SK-N-SH (cell line): ENCODE measurements at regions not wholly inside any gene's neighbourhood (a gene's known extent, or its start where the extent isn't known, plus 50 kb on each side); places are given as distances from the start of the nearest gene placed in this dataset.

Source experiments
- CTCF ChIA-PET: fragments of 300-600, 350-600 bp; formaldehyde crosslinking; extraction: SDS; loops from one replicate; lab custom pipeline; 2021; lab: Yijun Ruan, JAX
- POLR2A ChIA-PET: fragments of 350-600 bp; sonication (Branson Sonifier 250); formaldehyde crosslinking; extraction: SDS; loops from one replicate; lab custom pipeline; 2020; ENCODE audit warnings: antibody characterized with exemption, inconsistent platforms; lab: Yijun Ruan, JAX
- DNase-seq: peaks from one replicate; pipeline ENCODE4 v3.0.0; 2012
- H2AFZ ChIP-seq: fragments of 200-600 bp; sonication (generic); 2 replicates; pipeline ENCODE4 v1.8.1; 2016; ENCODE audit warnings: antibody characterized with exemption, mild to moderate bottlenecking, low read depth
- H3F3A ChIP-seq: fragments of 200-600 bp; sonication (generic); replicated peaks from 2 replicates; pipeline ENCODE3; 2016; ENCODE audit warnings: antibody characterized with exemption, mild to moderate bottlenecking; ENCODE audit not compliant: insufficient read depth
- H3K27ac ChIP-seq, 2 experiments: fragments of 200-500 bp in 1 of 2; fragments of 200-600 bp in 1 of 2; sonication (Bioruptor generic) in 1 of 2; sonication (generic), shearing (Covaris generic) in 1 of 2; 2 replicates each; pipeline versions ENCODE4 v1.5.1 to v1.6.1; 2014 to 2016; ENCODE audit warnings: low read depth in 2 of 2, inconsistent platforms in 1 of 2, low read length in 1 of 2, mild to moderate bottlenecking in 1 of 2, mixed read lengths in 1 of 2
- H3K27me3 ChIP-seq: fragments of 200-600 bp; sonication (generic), shearing (Covaris generic); 2 replicates; pipeline ENCODE4 v1.6.1; 2016; ENCODE audit warnings: mixed run types; ENCODE audit not compliant: insufficient read depth
- H3K36me3 ChIP-seq, 2 experiments: fragments of 200-500 bp in 1 of 2; fragments of 200-600 bp in 1 of 2; sonication (Bioruptor generic) in 1 of 2; sonication (generic) in 1 of 2; replicated peaks in 1 of 2; 2 replicates each; pipeline versions ENCODE3 to v1.5.1; 2014 to 2016; ENCODE audit warnings: low read length in 1 of 2, mild to moderate bottlenecking in 1 of 2; ENCODE audit not compliant: insufficient read depth in 2 of 2, control insufficient read depth in 1 of 2
- H3K4me1 ChIP-seq, 2 experiments: fragments of 200-500 bp in 1 of 2; fragments of 200-600 bp in 1 of 2; sonication (Bioruptor generic) in 1 of 2; sonication (generic), shearing (Covaris generic) in 1 of 2; 2 replicates each; pipeline versions ENCODE4 v1.5.1 to v1.6.1; 2014 to 2016; ENCODE audit warnings: low read depth in 1 of 2, low read length in 1 of 2, mixed run types in 1 of 2; ENCODE audit not compliant: insufficient read depth in 2 of 2, control insufficient read depth in 1 of 2
- H3K4me2 ChIP-seq: fragments of 200-600 bp; sonication (generic), shearing (Covaris generic); 2 replicates; pipeline ENCODE4 v1.6.1; 2017; ENCODE audit warnings: mixed run types
- H3K4me3 ChIP-seq, 2 experiments: fragments of 200-500 bp in 1 of 2; fragments of 200-600 bp in 1 of 2; sonication (Bioruptor generic) in 1 of 2; sonication (generic), shearing (Covaris generic) in 1 of 2; 2 replicates each; pipeline versions ENCODE4 v1.5.1 to v1.8.1; 2014 to 2016; ENCODE audit warnings: low read depth in 2 of 2, inconsistent platforms in 1 of 2, low read length in 1 of 2, mild to moderate bottlenecking in 1 of 2, mixed read lengths in 1 of 2, moderate library complexity in 1 of 2
- H3K79me2 ChIP-seq: fragments of 200-600 bp; sonication (generic); 2 replicates; pipeline ENCODE4 v1.8.1; 2017; ENCODE audit warnings: mild to moderate bottlenecking; ENCODE audit not compliant: insufficient read depth
- H3K9ac ChIP-seq: fragments of 200-600 bp; sonication (generic); 2 replicates; pipeline ENCODE4 v1.6.1; 2017; ENCODE audit warnings: mixed run types
- H3K9me2 ChIP-seq: fragments of 200-600 bp; sonication (generic); 2 replicates; pipeline ENCODE4 v1.6.1; 2017; ENCODE audit warnings: mixed run types
- H3K9me3 ChIP-seq: fragments of 200-600 bp; sonication (generic); 2 replicates; pipeline ENCODE4 v1.6.1; 2017; ENCODE audit warnings: mixed run types, mild to moderate bottlenecking, moderate library complexity
- H4K20me1 ChIP-seq: fragments of 200-600 bp; sonication (generic); 2 replicates; pipeline ENCODE4 v1.6.1; 2017; ENCODE audit warnings: mild to moderate bottlenecking, mixed run types; ENCODE audit not compliant: insufficient read depth
- CHD2 ChIP-seq: fragments of 150-350 bp; IDR thresholded peaks from 2 replicates; pipeline ENCODE4 v1.6.1; 2018; ENCODE audit warnings: low read length; ENCODE audit not compliant: partially characterized antibody
- ELF1 ChIP-seq: IDR thresholded peaks from 2 replicates; pipeline ENCODE4 v1.4.0; 2012
- EZH2phosphoT487 ChIP-seq: fragments of 200-600 bp; sonication (generic); IDR thresholded peaks from 2 replicates; pipeline ENCODE4 v1.6.1; 2017; ENCODE audit warnings: low read depth, mixed run types, mild to moderate bottlenecking, antibody characterized with exemption, moderate library complexity, borderline replicate concordance
- FOSL2 ChIP-seq: IDR thresholded peaks from 2 replicates; pipeline ENCODE4 v1.4.0; 2012; ENCODE audit warnings: low read depth, mild to moderate bottlenecking, moderate library complexity, borderline replicate concordance
- FOXJ3 ChIP-seq: sonication (generic); formaldehyde crosslinking; IDR thresholded peaks from 2 replicates; pipeline ENCODE4 v1.5.1; 2020; ENCODE audit warnings: mild to moderate bottlenecking, missing genetic modification reagents
- JUND ChIP-seq: IDR thresholded peaks from 2 replicates; pipeline ENCODE4 v1.4.0; 2012
- RAD21 ChIP-seq: IDR thresholded peaks from 2 replicates; pipeline ENCODE4 v1.6.1; 2012; ENCODE audit warnings: mild to moderate bottlenecking, low read length
- SIN3A ChIP-seq: IDR thresholded peaks from 2 replicates; pipeline ENCODE4 v1.6.1; 2012; ENCODE audit warnings: low read depth, mild to moderate bottlenecking, low read length, moderate library complexity, borderline replicate concordance
- SMC3 ChIP-seq: IDR thresholded peaks from 2 replicates; pipeline ENCODE4 v1.6.1; 2012; ENCODE audit warnings: low read depth, low read length, improper control_type of control experiment
- TEAD4 ChIP-seq: IDR thresholded peaks from 2 replicates; pipeline ENCODE4 v1.4.0; 2012; ENCODE audit warnings: mild to moderate bottlenecking, borderline replicate concordance; ENCODE audit not compliant: insufficient read depth
- USF1 ChIP-seq: IDR thresholded peaks from 2 replicates; pipeline ENCODE4 v1.4.0; 2012; ENCODE audit warnings: low read depth, borderline replicate concordance
- ZBTB33 ChIP-seq: IDR thresholded peaks from 2 replicates; pipeline ENCODE4 v1.4.0; 2012; ENCODE audit warnings: low read depth, borderline replicate concordance
- WGBS: methylation state at CpG from one replicate; pipeline ENCODE4 v1.1.6; 2017; ENCODE audit warnings: low lambda C conversion rate; 5-methylcytosine and 5-hydroxymethylcytosine counted together

- no peak for TF ChIP-seq SIN3A
- TF ChIP-seq FOXJ3 (CRISPR knock-in tag): no peak
These were observed 450.5 kb upstream of the MPDZ start (continued) for GRCh38 chr9:13729955-13730354.

GRCh38 chr9:13728917-13729811 is 449.7 kb upstream of the MPDZ start:
- no peak overlapping the region for H3K4me2 ChIP-seq
- H4K20me1 ChIP-seq: no peaks in the 10 kb centered on the region
- no peaks in the 10 kb centered on the region for H3K79me2 ChIP-seq
- POLR2A ChIA-PET: no interaction called here
- CTCF ChIA-PET: interaction anchor here (0.7 to 1.0 kb wide), 2 partner anchors 14 to 15 kb away, joined by 3 read pairs; no protein-coding TSS in a partner anchor
- no peaks in the 10 kb centered on the region for H3K27me3 ChIP-seq
- H3K9me3 ChIP-seq: no peaks in the 10 kb centered on the region
- no peak for DNase-seq
- H3K9me2 ChIP-seq: no peaks in the 10 kb centered on the region
- H3K36me3 ChIP-seq: no peaks in the 10 kb centered on the region
- no peaks in the 10 kb centered on the region; a peak in 1 of 4 replicates for H3K4me1 ChIP-seq
- H3K27ac ChIP-seq: no peak overlapping the region
- H3F3A ChIP-seq: no peaks in the 10 kb centered on the region
- H3K9ac ChIP-seq: no peak overlapping the region
- WGBS: 64% methylated on average over 7 of the region's 7 CpGs
- TF ChIP-seq SMC3: no peak
- TF ChIP-seq FOSL2: peak; percentile 34; the same call in 1 of the 2 replicates
- no peak overlapping the region for H3K4me3 ChIP-seq
- no peak overlapping the region for H2AFZ ChIP-seq

- no CpG with 5 or more reads among the region's 2 CpGs for WGBS
- POLR2A ChIA-PET: no interaction called here
- Histone ChIP-seq H3K4me2 (no peak overlapping the region), H3K36me3 (no peaks in the 10 kb centered on the region), H3K9me2 (no peaks in the 10 kb centered on the region), H3K9me3 (no peaks in the 10 kb centered on the region), H3K4me3 (no peak overlapping the region), H3K27me3 (no peaks in the 10 kb centered on the region), H3K4me1 (no peaks in the 10 kb centered on the region; a peak in 1 of 4 replicates), H2AFZ (no peak overlapping the region), H3K79me2 (no peaks in the 10 kb centered on the region), H3K27ac (no peak overlapping the region), H4K20me1 (no peaks in the 10 kb centered on the region), H3K9ac (no peak overlapping the region), H3F3A (no peaks in the 10 kb centered on the region)
- no peak for TF ChIP-seq TEAD4
- no peak for TF ChIP-seq USF1
- no peak for TF ChIP-seq JUND
- no peak for TF ChIP-seq EZH2phosphoT487
- TF ChIP-seq CHD2: no peak
- no peak for TF ChIP-seq RAD21
- no peak for TF ChIP-seq ELF1
- no peak for TF ChIP-seq ZBTB33
- DNase-seq: no peak
- CTCF ChIA-PET: interaction anchor here (0.6 to 1.2 kb wide), 3 partner anchors 16 to 695 kb away, joined by 3 to 4 read pairs (median 3); no protein-coding TSS in a partner anchor
These were observed 448.6 kb upstream of the MPDZ start for GRCh38 chr9:13728131-13728530.
